ENCODE measurements at regions not wholly inside any gene's neighbourhood (a gene's known extent, or its start where the extent isn't known, plus 50 kb on each side); places are given as distances from the start of the nearest gene placed in this dataset.
A peak's percentile ranks its signal among the peaks of the same experiment; 100 is the strongest.

DNA sequence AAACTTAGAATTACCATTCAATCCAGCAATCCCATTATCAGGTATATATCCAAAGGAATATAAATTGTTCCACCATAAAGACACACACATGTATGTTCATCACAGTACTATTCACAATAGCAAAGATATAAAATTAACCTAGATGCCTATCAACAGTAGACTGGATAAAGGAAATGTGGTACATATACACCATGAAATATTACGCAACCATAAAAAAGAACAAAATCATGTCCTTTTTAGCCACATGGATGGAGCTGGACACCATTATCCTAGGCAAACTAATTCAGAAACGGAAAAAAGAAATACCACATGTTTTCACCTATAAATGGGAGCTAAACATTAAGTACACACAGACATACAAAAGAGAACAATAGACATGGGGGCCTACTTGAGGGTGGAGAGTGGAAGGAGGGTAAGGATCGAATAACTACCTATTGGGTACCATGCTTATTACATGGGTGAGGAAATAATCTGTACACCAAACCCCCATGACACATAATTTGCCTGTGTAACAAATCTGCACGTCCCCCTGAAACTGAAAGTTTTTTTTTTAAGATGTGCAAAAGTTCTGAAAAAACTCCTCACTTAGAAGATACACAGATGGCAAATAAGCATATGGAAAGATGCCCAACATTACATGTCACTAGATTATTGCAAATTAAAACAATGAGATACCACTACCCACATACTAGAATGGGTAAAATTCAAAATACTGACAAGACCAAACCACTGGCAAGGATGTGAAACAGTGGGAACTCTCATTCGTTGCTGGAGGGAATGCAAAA, 313.0 kb upstream of the CD180 start:
- Histone ChIP-seq H3K9me3 (ENCODE audit: low read length) (no peaks in the 10 kb centered on the region), H3K9ac (ENCODE audit: low read length) (no peak overlapping the region), H3K79me2 (ENCODE audit: low read length) (no peaks in the 10 kb centered on the region), H3K36me3 (ENCODE audit: insufficient read depth, low read length) (no peaks in the 10 kb centered on the region), H4K20me1 (ENCODE audit: insufficient read depth, low read depth, low read length) (no peaks in the 10 kb centered on the region), H3K4me1 (ENCODE audit: low read length) (no peaks in the 10 kb centered on the region), H3K27ac (ENCODE audit: low read length) (no peak overlapping the region), H3K27me3 (ENCODE audit: low read length) (no peaks in the 10 kb centered on the region), H3K4me3 (ENCODE audit: low read length) (no peak overlapping the region), H3K9me2 (replicated peaks; ENCODE audit: insufficient read depth, low read length) (no peaks in the 10 kb centered on the region), H3K4me2 (ENCODE audit: low read depth, low read length, poor library complexity, severe bottlenecking) (no peak overlapping the region), H2AFZ (ENCODE audit: low read length) (no peak overlapping the region)
- no peak for DNase-seq

DNA sequence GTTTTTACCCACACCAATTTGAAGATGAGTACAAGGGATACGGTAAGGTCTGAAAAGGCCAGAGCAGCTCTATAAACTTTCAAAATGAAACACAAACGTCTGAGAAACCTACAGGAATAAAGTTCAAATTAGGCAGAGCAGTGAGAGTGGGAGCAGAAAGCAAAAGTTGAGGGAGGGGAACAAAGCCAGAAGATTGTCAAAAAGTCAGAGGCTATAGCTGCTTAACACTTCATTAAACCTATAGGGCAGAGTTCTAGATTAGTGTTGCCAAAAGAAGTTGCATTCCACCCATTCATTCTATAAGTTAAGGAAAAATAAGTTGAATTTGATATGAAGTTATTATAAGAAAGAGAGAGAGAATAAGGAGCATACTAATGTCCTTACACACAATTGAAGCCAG, 309.6 kb upstream of the CD180 start:
- H3K27ac ChIP-seq (ENCODE audit: low read length), result no peak overlapping the region
- no peaks in the 10 kb centered on the region for H3K36me3 ChIP-seq (ENCODE audit: insufficient read depth, low read length)
- no peaks in the 10 kb centered on the region for H3K27me3 ChIP-seq (ENCODE audit: low read length)
- H3K4me2 ChIP-seq (ENCODE audit: low read depth, low read length, poor library complexity, severe bottlenecking), result no peak overlapping the region
- H3K4me3 ChIP-seq (ENCODE audit: low read length), result no peak overlapping the region
- H3K9ac ChIP-seq (ENCODE audit: low read length), result no peak overlapping the region
- H3K4me1 ChIP-seq (ENCODE audit: low read length), result no peaks in the 10 kb centered on the region
- H3K79me2 ChIP-seq (ENCODE audit: low read length), result no peaks in the 10 kb centered on the region
- no peak for DNase-seq
- H3K9me2 ChIP-seq (replicated peaks; ENCODE audit: insufficient read depth, low read length), result no peaks in the 10 kb centered on the region
- no peaks in the 10 kb centered on the region for H3K9me3 ChIP-seq (ENCODE audit: low read length)
- no peaks in the 10 kb centered on the region for H4K20me1 ChIP-seq (ENCODE audit: insufficient read depth, low read depth, low read length)
- no peak overlapping the region for H2AFZ ChIP-seq (ENCODE audit: low read length)

DNA sequence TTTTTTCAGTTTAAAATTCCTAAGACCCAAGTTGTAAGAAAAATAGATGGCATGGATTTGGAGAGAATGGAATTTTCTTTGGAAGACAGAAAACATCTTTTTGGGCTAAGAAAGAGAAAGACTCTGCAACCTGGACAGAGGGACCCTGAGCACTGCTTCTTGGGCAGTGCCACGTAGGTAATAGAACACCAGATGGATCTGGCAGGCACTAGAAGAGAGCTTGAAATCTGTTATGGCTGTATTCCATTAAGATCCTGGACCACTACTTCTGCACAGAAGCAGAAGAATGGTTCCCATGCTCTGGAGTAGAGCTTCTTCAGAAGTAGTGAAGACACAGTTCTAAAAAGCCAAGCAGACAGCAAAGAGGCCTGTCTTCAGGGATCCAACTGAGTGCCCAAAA, 306.4 kb upstream of the CD180 start:
- no peaks in the 10 kb centered on the region for H3K27me3 ChIP-seq (ENCODE audit: low read length)
- H3K9me3 ChIP-seq (ENCODE audit: low read length), result no peaks in the 10 kb centered on the region
- no peak for DNase-seq
- H3K9ac ChIP-seq (ENCODE audit: low read length), result no peak overlapping the region
- H3K4me2 ChIP-seq (ENCODE audit: low read depth, low read length, poor library complexity, severe bottlenecking), result no peak overlapping the region
- no peak overlapping the region for H3K27ac ChIP-seq (ENCODE audit: low read length)
- no peak overlapping the region for H3K4me3 ChIP-seq (ENCODE audit: low read length)
- H3K36me3 ChIP-seq (ENCODE audit: insufficient read depth, low read length), result no peaks in the 10 kb centered on the region
- no peaks in the 10 kb centered on the region for H3K4me1 ChIP-seq (ENCODE audit: low read length)
- H3K79me2 ChIP-seq (ENCODE audit: low read length), result no peaks in the 10 kb centered on the region
- H2AFZ ChIP-seq (ENCODE audit: low read length), result no peak overlapping the region
- H4K20me1 ChIP-seq (ENCODE audit: insufficient read depth, low read depth, low read length), result no peaks in the 10 kb centered on the region
- no peaks in the 10 kb centered on the region for H3K9me2 ChIP-seq (replicated peaks; ENCODE audit: insufficient read depth, low read length)

DNA sequence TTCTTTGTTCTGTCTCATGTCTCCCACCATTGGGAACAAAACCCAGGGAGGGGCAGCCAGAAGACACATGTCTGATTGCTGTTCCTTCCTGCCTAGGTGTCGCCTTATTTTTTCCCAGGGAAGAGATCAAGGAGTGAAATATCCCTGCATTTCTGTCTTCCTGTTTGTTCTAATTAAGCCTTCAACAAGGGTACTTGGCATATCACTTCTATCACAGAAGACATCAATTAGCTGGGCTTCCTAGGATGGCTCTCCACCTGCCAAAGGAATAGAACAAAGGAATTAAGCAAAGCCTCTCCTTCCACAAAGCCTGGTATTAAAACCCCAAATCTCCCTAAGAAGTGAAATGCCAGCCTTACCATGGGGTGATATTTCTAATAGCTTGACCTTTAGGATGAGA, 299.5 kb upstream of the CD180 start:
- no peaks in the 10 kb centered on the region for H3K27me3 ChIP-seq (ENCODE audit: low read length)
- no peak overlapping the region for H3K27ac ChIP-seq (ENCODE audit: low read length)
- H3K9me3 ChIP-seq (ENCODE audit: low read length), result no peaks in the 10 kb centered on the region
- no peak for DNase-seq
- H3K9ac ChIP-seq (ENCODE audit: low read length), result no peak overlapping the region
- no peaks in the 10 kb centered on the region for H3K9me2 ChIP-seq (replicated peaks; ENCODE audit: insufficient read depth, low read length)
- no peak overlapping the region for H2AFZ ChIP-seq (ENCODE audit: low read length)
- H3K79me2 ChIP-seq (ENCODE audit: low read length), result no peaks in the 10 kb centered on the region
- no peak overlapping the region for H3K4me2 ChIP-seq (ENCODE audit: low read depth, low read length, poor library complexity, severe bottlenecking)
- H3K4me3 ChIP-seq (ENCODE audit: low read length), result no peak overlapping the region
- no peaks in the 10 kb centered on the region for H4K20me1 ChIP-seq (ENCODE audit: insufficient read depth, low read depth, low read length)
- H3K4me1 ChIP-seq (ENCODE audit: low read length), result no peaks in the 10 kb centered on the region
- no peaks in the 10 kb centered on the region for H3K36me3 ChIP-seq (ENCODE audit: insufficient read depth, low read length)

- Histone ChIP-seq H3K36me3 (ENCODE audit: insufficient read depth, low read length) (no peaks in the 10 kb centered on the region), H3K4me1 (ENCODE audit: low read length) (no peaks in the 10 kb centered on the region), H3K79me2 (ENCODE audit: low read length) (no peaks in the 10 kb centered on the region), H3K27me3 (ENCODE audit: low read length) (no peaks in the 10 kb centered on the region), H3K27ac (ENCODE audit: low read length) (no peak overlapping the region), H2AFZ (ENCODE audit: low read length) (no peak overlapping the region), H3K9ac (ENCODE audit: low read length) (no peak overlapping the region), H3K4me3 (ENCODE audit: low read length) (no peak overlapping the region), H3K9me2 (replicated peaks; ENCODE audit: insufficient read depth, low read length) (no peaks in the 10 kb centered on the region), H4K20me1 (ENCODE audit: insufficient read depth, low read depth, low read length) (no peaks in the 10 kb centered on the region), H3K4me2 (ENCODE audit: low read depth, low read length, poor library complexity, severe bottlenecking) (no peak overlapping the region), H3K9me3 (ENCODE audit: low read length) (no peaks in the 10 kb centered on the region)
- no peak for DNase-seq
These were observed 298.5 kb upstream of the CD180 start for GRCh38 chr5:67495072-67495471.

DNA sequence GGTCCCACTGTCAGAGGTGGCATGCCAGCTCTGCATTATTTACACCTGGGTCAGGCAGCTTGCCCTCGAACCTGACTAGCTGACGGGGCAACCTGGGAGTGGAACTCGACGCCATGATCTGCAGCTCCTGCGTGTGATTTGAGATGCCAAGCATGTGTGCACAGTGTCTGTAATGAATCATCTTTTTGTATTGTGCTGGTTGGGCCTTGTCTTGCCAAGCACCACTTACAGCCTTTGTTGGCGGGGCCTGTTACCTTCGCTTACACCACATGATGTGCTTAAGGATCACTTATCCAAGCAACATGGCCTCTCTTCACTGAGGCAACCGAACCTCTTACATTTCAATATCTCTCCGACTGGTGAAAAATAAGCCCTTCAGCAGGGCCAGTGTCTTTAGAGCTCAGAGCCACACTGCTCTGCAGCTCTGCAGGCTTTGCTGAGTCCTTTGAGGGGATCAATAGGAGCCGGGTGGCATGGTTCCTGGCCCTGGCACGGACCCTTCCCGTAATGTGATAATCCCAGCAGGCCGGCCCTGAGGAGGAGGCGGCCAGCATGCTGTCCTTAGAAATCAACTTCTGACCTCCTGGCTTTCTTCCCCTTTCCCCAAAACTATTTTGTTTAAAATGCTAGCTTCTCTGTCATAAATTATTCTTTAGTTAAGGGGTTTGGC, 297.7 kb upstream of the CD180 start:
- Histone ChIP-seq H3K4me2 (ENCODE audit: low read depth, low read length, poor library complexity, severe bottlenecking) (no peak overlapping the region), H3K9ac (ENCODE audit: low read length) (no peak overlapping the region), H3K36me3 (ENCODE audit: insufficient read depth, low read length) (no peaks in the 10 kb centered on the region), H2AFZ (ENCODE audit: low read length) (no peak overlapping the region), H3K79me2 (ENCODE audit: low read length) (no peaks in the 10 kb centered on the region), H4K20me1 (ENCODE audit: insufficient read depth, low read depth, low read length) (no peaks in the 10 kb centered on the region), H3K9me2 (replicated peaks; ENCODE audit: insufficient read depth, low read length) (no peaks in the 10 kb centered on the region), H3K27ac (ENCODE audit: low read length) (no peak overlapping the region), H3K9me3 (ENCODE audit: low read length) (no peaks in the 10 kb centered on the region), H3K4me1 (ENCODE audit: low read length) (no peaks in the 10 kb centered on the region), H3K4me3 (ENCODE audit: low read length) (no peak overlapping the region), H3K27me3 (ENCODE audit: low read length) (no peaks in the 10 kb centered on the region)
- DNase-seq, result no peak

DNA sequence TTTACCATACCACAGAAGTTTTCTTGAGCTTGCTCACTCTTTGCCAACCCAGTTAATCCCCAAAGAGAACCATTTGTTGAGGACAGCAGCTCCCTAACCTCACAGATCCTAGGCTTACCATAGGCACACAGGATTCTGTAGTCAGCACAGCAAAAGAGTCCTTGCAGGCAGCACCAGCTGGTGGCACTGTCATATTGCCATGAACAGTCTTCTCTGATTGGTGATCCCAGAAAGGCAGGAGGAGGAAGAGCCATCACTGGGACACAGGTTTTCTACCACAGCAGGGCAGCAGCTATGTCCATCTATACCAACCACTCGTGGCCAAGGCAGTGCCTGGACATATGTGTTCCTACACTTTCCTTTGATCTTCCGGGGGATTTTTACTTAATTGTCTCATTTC, 297.1 kb upstream of the CD180 start:
- no peak overlapping the region for H3K9ac ChIP-seq (ENCODE audit: low read length)
- no peaks in the 10 kb centered on the region for H3K79me2 ChIP-seq (ENCODE audit: low read length)
- H3K9me3 ChIP-seq (ENCODE audit: low read length), result no peaks in the 10 kb centered on the region
- no peak overlapping the region for H3K27ac ChIP-seq (ENCODE audit: low read length)
- H3K4me1 ChIP-seq (ENCODE audit: low read length), result no peaks in the 10 kb centered on the region
- H3K36me3 ChIP-seq (ENCODE audit: insufficient read depth, low read length), result no peaks in the 10 kb centered on the region
- H3K27me3 ChIP-seq (ENCODE audit: low read length), result no peaks in the 10 kb centered on the region
- no peaks in the 10 kb centered on the region for H3K9me2 ChIP-seq (replicated peaks; ENCODE audit: insufficient read depth, low read length)
- DNase-seq, result peak; percentile 44
- H3K4me3 ChIP-seq (ENCODE audit: low read length), result no peak overlapping the region
- no peak overlapping the region for H2AFZ ChIP-seq (ENCODE audit: low read length)
- H3K4me2 ChIP-seq (ENCODE audit: low read depth, low read length, poor library complexity, severe bottlenecking), result no peak overlapping the region
- H4K20me1 ChIP-seq (ENCODE audit: insufficient read depth, low read depth, low read length), result no peaks in the 10 kb centered on the region

- no peak overlapping the region for H2AFZ ChIP-seq (ENCODE audit: low read length)
- no peak overlapping the region for H3K4me2 ChIP-seq (ENCODE audit: low read depth, low read length, poor library complexity, severe bottlenecking)
- H3K9me2 ChIP-seq (replicated peaks; ENCODE audit: insufficient read depth, low read length), result no peaks in the 10 kb centered on the region
- H3K27me3 ChIP-seq (ENCODE audit: low read length), result no peaks in the 10 kb centered on the region
- no peak overlapping the region for H3K9ac ChIP-seq (ENCODE audit: low read length)
- no peaks in the 10 kb centered on the region for H3K9me3 ChIP-seq (ENCODE audit: low read length)
- no peaks in the 10 kb centered on the region for H3K79me2 ChIP-seq (ENCODE audit: low read length)
- no peak overlapping the region for H3K27ac ChIP-seq (ENCODE audit: low read length)
- no peak overlapping the region for H3K4me3 ChIP-seq (ENCODE audit: low read length)
- no peaks in the 10 kb centered on the region for H3K36me3 ChIP-seq (ENCODE audit: insufficient read depth, low read length)
- DNase-seq, result no peak
- no peaks in the 10 kb centered on the region for H4K20me1 ChIP-seq (ENCODE audit: insufficient read depth, low read depth, low read length)
- no peaks in the 10 kb centered on the region for H3K4me1 ChIP-seq (ENCODE audit: low read length)
These were observed 294.1 kb upstream of the CD180 start for GRCh38 chr5:67490543-67491321.
